ENCODE measurements at regions not wholly inside any gene's neighbourhood (a gene's known extent, or its start where the extent isn't known, plus 50 kb on each side); places are given as distances from the start of the nearest gene placed in this dataset. TPM values are rescaled to one million over a fixed set of nuclear protein-coding genes. Genes with fewer than 3 reads are reported as not detected.
A peak's percentile ranks its signal among the peaks of the same experiment; 100 is the strongest.
"Not testable (repeated sequence)": the region's sequence is repeated elsewhere in the genome, so short reads cannot be mapped to it uniquely, and the experiment has no call there.

DNA sequence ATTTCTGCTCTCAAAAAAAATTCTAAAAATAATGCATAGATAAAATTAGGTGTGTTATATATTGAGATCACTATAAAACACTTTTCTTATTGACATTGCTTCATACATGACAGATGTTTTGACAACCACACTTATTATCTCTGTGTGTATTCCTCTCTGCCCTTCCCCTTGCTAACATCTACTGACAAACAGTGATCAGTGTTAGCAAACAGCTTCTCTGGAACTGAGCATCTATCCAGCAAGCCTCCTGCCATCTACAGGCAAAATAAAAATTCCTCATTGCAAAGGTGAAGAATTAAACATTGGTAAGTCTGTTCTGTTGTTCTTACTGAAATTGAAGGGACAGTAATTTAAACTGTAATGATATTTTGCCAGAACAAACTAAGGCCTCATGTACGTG lies 2153.9 kb downstream of the NCAM2 start:
- no peaks in the 10 kb centered on the region for H3K36me3 ChIP-seq (ENCODE audit: control insufficient read depth, insufficient read depth, low read length)
- no peak overlapping the region for H3K4me3 ChIP-seq (ENCODE audit: low read depth, low read length)
- H3K27me3 ChIP-seq (ENCODE audit: control insufficient read depth, insufficient read depth, low read length) = no peaks in the 10 kb centered on the region
- CTCF ChIA-PET = no interaction called here
- POLR2A ChIA-PET = no interaction called here
- TF ChIP-seq, protein P1, sequence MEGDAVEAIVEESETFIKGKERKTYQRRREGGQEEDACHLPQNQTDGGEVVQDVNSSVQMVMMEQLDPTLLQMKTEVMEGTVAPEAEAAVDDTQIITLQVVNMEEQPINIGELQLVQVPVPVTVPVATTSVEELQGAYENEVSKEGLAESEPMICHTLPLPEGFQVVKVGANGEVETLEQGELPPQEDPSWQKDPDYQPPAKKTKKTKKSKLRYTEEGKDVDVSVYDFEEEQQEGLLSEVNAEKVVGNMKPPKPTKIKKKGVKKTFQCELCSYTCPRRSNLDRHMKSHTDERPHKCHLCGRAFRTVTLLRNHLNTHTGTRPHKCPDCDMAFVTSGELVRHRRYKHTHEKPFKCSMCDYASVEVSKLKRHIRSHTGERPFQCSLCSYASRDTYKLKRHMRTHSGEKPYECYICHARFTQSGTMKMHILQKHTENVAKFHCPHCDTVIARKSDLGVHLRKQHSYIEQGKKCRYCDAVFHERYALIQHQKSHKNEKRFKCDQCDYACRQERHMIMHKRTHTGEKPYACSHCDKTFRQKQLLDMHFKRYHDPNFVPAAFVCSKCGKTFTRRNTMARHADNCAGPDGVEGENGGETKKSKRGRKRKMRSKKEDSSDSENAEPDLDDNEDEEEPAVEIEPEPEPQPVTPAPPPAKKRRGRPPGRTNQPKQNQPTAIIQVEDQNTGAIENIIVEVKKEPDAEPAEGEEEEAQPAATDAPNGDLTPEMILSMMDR (IDR thresholded peaks at IDR 0.05; ENCODE audit: insufficient read depth, low read depth, low read length) = no peak
- no peak for DNase-seq (ENCODE audit: low read depth)

DNA sequence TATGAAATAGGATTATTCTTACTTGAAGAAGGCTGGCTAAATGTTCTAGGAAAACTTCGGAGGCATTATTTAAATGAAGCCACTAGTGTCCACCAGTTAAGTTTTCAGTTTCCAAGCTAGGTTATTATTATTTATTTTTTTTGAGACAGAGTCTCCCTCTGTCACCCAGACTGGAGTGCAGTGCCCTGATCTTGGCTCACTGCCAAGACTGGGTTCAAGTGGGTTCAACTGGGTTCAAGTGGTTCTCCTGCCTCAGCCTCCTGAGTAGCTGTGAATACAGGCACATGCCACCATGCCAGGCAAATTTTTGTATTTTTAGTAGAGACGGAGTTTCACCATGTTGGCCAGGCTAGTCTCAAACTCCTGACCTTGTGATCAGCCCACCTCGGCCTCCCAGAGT lies 2155.6 kb downstream of the NCAM2 start:
- CTCF ChIA-PET; DNase-seq (ENCODE audit: low read depth); H3K36me3 ChIP-seq (ENCODE audit: control insufficient read depth, insufficient read depth, low read length); H3K4me3 ChIP-seq (ENCODE audit: low read depth, low read length); H3K27me3 ChIP-seq (ENCODE audit: control insufficient read depth, insufficient read depth, low read length); POLR2A ChIA-PET: not testable (repeated sequence)

DNA sequence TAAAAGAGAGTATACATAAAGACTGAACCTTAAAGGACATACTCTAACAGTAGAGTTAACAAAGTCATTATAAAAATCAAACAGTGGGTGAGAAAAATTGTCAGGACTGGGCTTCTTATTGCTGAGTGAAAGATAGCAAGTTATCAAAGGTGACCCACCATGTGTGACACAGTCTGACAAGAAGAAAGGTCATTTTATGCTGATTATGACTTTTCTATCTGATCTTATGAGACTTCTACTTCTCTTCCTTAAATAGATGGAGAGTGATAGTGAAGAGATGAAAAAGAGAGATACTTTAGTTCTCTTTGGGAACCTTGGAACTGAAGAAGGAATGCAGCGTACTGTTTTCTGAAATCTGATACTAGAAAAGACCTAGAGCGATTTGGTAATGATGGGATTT lies 2157.1 kb downstream of the NCAM2 start:
- POLR2A ChIA-PET = no interaction called here
- Histone ChIP-seq H3K36me3 (ENCODE audit: control insufficient read depth, insufficient read depth, low read length) (no peaks in the 10 kb centered on the region), H3K27me3 (ENCODE audit: control insufficient read depth, insufficient read depth, low read length) (no peaks in the 10 kb centered on the region), H3K4me3 (ENCODE audit: low read depth, low read length) (no peak overlapping the region)
- TF ChIP-seq, protein P1 (IDR thresholded peaks at IDR 0.05; ENCODE audit: insufficient read depth, low read depth, low read length) = no peak
- CTCF ChIA-PET = no interaction called here
- no peak for DNase-seq (ENCODE audit: low read depth)

DNA sequence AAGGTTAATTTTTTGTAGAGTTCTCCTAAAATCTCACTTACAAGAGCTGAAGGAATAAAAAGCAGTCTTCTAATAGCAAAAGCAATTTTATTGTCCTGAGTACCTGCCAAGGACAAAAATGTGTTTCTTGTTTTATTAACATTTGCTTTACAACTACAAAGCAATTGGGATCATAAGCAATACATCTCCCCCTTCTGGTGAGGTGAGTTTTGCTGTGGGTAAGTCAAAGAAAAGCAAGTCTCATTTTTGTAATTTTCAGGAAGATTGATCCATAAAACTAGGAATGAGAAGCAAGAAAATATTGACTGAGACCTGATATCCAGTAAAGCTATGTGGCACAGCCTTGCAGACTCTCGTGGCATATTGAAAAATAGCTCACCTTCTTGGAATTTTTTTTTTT lies 2162.7 kb downstream of the NCAM2 start:
- Histone ChIP-seq H3K4me3 (ENCODE audit: low read depth, low read length) (no peak overlapping the region), H3K36me3 (ENCODE audit: control insufficient read depth, insufficient read depth, low read length) (no peaks in the 10 kb centered on the region), H3K27me3 (ENCODE audit: control insufficient read depth, insufficient read depth, low read length) (no peaks in the 10 kb centered on the region)
- POLR2A ChIA-PET = no interaction called here
- TF ChIP-seq, protein P1 (IDR thresholded peaks at IDR 0.05; ENCODE audit: insufficient read depth, low read depth, low read length) = no peak
- DNase-seq (ENCODE audit: low read depth) = no peak
- CTCF ChIA-PET = no interaction called here

DNA sequence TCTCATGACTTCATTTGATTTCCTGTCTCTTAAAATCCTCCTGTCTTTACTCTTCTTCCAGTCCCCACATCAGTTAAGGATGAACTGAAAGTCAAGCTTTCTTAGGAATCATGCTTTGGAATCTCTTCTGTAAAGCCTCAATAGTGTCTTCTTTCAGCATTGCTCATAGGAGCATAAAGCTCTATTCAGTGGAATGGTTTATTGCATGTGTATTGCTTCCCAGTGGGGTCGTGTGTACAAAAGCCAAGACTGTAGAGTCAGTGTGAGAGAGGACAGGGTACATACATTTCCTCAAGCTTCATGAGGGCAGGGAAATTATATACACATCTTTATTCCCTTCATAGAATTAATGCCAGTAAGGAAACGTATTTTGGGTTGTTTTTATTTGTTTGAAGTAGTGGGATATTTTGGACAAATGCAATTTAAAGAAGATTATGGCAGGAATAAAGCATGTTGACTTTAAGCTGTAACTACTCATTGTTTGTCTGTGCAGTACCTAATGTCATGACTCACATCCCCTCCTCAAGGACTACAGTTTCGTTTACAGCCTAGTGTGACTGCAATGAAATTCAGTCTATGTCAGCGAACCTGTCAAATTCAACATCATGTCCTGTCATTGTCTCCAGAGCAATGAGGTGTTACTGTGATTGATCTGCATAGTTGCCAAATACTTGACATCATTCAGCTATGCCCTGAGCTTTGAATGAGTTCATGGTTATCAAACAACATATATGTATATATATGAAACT lies 2164.2 kb downstream of the NCAM2 start:
- Histone ChIP-seq H3K36me3 (ENCODE audit: control insufficient read depth, insufficient read depth, low read length) (no peaks in the 10 kb centered on the region), H3K4me3 (ENCODE audit: low read depth, low read length) (no peak overlapping the region), H3K27me3 (ENCODE audit: control insufficient read depth, insufficient read depth, low read length) (no peaks in the 10 kb centered on the region)
- ChIA-PET POLR2A (no interaction called here), CTCF (no interaction called here)
- no peak for DNase-seq (ENCODE audit: low read depth)
- TF ChIP-seq, protein P1 (IDR thresholded peaks at IDR 0.05; ENCODE audit: insufficient read depth, low read depth, low read length) = no peak

Small RNA genes lying in the stretch of these regions (small RNA-seq; reads per million reads assigned to genes)
- gene MIR6130 (ENCODE audit: insufficient read length, low read depth, low replicate concordance) (8.0 reads per million, percentile 72 among the genes with 10 or more reads in this experiment), gene RNU4-45P (ENCODE audit: insufficient read length, low read depth, low replicate concordance) (not detected)
